Umbilical cord (tissue), 1 donor: ENCODE measurements at regions not wholly inside any gene's neighbourhood (a gene's known extent, or its start where the extent isn't known, plus 50 kb on each side); places are given as distances from the start of the nearest gene placed in this dataset.
"Not testable (repeated sequence)": the region's sequence is repeated elsewhere in the genome, so short reads cannot be mapped to it uniquely, and the experiment has no call there.

Source experiments
- DNase-seq: peaks from one replicate; pipeline ENCODE4 v3.0.0-alpha.2; 2015; ENCODE audit warnings: low spot score

DNA sequence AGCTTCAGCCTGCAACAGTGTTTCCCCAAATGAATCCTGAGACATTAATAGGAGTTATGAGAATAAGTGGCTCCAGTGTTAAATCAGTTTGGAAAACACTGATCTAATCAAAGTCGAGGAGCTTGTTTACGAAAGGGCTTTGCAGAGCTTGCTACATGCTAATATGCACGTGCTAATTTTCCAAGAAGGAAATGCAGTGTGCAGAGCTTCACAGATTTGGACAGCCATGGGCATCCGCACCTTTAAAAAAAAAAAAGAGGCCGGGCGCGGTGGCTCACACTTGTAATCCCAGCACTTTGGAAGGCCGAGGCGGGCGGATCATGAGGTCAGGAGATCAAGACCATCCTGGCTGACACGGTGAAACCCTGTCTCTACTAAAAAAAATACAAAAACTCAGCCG is 79.7 kb upstream of the LMO2 start:
- DNase-seq, result not testable (repeated sequence)

DNA sequence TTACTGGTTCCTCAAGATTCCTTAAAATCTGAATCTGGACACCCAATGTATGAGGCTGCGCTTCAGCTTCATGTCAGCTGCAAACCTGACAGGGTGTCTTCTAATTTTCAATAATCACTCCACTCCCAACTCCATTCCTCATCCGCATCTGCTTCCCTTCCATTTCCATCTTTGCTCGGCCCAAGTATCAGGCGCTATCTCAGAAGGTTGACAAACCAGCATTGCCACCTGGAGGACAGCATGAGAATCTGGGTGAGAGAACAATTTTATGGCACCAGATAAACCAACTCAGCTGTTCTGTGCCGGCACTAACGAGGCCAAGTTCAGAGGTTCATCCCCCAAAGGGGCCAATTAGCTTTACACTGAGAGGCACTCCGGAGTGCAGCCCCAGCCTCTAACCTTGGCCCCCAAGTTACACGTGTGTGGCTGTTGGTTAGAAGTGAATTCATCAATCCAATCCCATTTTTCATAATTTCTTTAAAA is 79.1 kb upstream of the LMO2 start:
- peak; percentile 75 for DNase-seq

DNA sequence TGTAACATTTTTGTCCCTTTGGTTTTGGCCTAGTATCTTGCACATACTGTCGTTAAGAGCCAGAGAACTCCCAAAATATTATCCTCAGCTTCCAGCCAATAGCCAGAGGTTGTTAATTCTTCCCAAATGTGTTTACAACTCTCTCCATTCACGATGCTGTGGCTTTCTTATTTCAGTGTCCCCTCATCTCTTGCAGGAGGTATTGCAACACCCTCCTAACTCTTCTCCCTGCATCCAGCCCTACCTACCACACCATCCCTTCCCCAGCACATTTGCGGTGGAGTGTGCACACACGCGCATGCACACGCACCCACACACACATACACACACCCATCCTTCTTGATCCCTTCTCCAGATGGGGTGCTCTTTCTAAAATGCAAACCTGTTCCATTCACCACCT is 75.6 kb upstream of the LMO2 start:
- no peak for DNase-seq

DNA sequence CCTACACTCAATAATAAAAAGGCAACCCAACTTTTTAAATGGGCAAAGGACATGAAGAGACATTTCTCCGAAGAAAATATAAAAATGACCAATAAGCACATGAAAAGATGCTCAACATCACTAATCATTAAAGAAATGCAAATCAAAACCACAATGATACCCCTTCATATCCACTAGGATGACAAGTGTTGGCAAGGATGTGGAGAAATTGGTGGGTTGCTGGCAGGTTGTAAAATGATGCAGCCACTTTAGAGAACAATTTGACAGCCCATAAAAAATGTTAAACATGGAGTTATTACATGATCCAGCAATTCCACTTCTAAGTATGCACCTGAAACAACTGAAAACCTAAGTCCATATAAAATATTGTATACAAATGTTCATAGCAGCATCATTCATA is 73.2 kb upstream of the LMO2 start:
- no peak for DNase-seq

DNA sequence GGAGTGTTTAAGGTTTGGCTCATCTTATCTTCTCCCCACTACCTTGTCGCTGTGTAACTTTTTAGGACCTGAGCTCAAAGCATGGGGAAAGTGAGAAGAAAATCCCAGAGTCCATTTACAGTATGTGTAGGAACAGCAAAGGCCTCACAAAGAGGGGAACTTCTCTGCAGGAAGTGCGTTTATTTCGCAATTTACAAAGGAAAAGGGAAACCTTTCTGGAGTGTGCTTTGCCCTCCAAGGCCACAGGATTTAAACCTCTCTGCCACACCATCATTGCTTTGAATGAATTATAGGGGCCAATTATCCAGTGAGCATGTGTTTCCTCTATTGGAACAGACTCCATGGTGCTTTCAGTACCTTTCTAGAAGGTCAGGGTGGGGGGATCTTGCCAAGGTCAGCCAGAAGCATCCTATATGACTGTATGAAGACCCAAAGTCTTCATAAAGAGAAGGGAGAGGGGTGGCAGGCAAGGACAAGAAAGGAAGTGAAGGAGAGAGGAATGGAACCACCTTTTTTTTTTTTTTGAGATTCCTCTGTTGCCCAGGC is 68.1 kb upstream of the LMO2 start:
- no peak for DNase-seq

DNA sequence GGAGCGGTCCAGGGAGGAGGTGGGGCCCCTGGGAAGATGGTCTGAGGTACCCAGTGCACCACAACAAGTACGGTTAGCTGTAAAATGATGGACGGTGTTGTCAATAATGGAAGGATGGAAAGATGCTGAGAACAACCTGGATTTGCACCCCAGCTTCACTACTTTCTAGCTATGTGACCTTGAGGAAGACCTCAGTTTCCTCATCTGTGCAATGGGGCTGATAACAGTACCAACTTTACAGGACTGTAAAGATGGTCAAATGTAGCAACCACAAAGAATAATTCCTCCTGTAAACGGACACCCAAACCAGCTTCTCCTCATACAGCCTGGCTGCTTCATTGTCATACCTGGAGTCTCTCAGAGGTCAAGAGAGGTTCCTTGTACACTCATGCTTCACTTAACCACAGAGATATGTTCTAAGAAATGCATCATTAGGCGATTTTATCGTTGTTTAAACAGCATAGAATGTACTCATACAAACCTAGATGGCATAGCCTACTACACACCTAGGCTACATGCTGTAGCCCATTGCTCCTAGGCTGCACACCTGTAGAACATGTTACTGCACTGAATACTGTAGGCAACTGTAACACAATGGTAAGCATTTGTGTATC is 65.5 kb upstream of the LMO2 start:
- DNase-seq, result no peak

DNA sequence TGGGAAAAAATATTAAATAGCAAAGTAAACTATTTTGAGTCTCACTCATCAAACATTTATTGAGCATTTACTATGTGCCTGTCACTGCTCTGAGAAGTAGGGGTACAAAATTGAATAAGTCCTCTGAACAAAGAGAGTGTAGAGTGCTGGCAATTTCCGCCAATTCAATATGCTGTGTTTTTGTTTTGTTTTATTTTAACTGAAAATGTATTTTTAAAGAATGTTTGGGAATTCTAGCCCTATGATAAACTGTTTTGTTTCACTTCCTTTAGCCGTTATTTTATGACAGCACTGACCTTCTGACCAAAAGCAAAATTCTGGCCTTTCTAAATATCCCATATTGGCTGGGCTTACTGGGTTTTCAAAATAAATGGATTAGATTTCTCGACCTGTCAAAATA is 64.7 kb upstream of the LMO2 start:
- no peak for DNase-seq

DNA sequence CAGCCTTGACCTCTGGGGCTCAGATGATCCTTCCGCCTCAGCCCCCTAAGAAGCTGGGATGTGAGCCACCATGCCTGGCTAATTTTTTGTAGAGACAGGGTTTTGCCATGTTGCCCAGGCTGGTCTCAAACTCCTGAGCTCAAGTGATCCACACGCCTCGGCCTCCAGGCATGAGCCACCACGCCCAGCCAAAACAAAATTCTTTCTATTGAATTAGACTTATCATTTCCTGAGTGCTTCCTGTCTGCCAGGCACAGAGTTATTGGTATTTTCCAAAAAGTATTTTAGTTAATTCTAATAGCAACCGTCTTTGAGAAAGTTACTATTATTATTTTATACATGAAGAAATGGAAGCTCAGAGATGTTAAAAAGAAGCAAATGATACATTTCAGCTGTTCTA is 61.4 kb upstream of the LMO2 start:
- DNase-seq, result no peak

DNA sequence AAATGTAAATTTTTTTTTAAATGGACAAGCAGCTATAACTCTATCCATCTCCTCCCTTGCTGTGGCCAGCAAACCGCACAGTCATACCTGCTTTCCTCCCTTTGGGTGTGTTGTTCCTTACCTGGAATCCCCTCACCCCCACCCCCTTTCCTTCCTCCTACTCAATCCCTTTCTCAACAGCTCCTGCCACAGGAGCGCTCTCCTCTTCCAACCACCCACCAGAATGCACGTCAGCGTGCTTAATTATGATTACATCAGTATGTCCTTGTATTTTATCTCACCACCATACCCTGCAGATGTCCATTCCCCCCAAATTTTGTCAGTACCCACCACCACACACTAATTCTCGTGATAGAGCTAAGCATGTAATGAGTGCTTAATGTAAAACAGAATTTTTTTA is 60.9 kb upstream of the LMO2 start:
- DNase-seq, result no peak

DNA sequence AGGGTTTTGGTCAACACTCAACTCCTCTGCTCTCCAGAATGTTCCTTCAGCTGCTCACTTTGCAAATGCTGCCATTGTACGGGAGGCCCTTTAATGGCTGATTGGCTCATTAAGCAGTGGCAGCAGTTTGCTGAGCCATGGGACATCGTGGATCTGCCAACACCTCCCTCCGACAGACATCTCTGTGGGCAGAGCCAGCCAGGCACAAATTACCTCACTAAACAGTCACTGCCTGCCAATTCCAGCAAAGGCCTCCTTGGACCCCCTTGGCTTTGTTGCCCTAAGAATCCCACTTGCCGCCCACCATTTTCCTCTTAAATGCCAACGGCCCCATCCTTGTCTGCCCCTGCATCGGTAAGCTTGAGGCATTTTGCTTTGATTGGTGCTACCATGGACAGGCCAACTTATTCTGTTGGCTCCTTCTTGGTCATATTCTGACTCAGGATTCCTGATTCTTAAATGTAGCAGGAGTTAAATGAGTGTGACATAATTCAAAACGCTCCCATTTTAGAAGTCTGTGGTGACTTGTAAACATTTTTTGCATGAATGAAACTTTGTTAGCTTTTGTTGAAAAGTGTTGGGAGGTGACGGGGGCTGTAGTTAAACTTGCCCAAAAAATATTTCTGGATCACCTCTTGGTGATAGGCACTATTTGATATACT is 57.5 kb upstream of the LMO2 start:
- DNase-seq, result no peak

DNA sequence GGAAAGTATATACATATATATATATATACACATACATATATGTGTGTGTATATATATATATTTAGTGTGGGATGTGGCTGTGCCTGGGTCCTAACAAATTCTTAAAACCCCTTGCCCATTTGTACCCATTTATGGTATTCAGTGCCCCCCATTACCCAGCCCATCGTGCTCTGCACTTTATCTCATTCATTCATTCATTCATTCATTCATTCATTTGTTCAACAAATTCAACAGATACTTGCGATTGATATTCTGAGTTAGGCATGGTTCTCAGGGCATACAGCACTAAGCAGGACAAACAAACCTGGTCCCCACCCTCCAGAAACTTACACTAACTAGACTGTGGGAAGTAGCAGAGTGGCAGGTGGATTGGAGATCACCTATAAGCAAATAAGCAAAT is 56.6 kb upstream of the LMO2 start:
- no peak for DNase-seq

DNA sequence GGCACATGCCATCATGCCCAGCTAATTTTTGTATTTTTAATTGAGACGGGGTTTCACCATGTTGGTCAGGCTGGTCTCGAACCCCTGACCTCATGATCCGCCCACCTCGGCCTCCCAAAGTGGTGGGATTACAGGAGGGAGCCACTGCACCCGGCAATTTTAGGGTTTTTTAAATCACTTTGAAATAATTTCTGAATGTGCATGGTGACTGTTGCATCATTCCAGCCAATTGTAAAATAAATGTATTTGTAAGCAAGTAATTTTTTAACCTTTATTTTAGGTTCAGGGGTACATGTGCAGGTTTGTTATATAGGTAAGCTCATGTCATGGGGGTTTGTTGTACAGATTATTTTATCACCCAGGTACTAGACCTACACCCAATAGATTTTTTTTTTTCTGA is 56.0 kb upstream of the LMO2 start:
- DNase-seq, result not testable (repeated sequence)

DNA sequence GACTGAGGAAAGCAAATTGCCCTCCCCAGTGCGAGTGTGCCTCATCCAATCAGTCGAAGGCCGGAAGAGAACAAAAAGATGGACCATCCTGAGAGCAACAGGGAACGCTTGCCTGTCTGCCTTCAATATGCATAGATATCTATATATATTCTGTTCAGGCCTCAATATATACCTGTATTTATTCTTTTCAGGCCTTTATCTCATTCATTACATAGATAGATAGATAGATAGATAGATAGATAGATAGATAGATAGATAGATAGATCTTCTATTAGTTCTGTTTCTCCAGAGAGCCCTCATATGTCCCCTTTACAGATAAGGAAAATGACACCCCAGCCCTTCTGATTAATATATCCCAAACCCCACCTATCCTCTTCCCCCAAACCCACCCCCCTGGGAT is 55.1 kb upstream of the LMO2 start:
- DNase-seq, result no peak

DNA sequence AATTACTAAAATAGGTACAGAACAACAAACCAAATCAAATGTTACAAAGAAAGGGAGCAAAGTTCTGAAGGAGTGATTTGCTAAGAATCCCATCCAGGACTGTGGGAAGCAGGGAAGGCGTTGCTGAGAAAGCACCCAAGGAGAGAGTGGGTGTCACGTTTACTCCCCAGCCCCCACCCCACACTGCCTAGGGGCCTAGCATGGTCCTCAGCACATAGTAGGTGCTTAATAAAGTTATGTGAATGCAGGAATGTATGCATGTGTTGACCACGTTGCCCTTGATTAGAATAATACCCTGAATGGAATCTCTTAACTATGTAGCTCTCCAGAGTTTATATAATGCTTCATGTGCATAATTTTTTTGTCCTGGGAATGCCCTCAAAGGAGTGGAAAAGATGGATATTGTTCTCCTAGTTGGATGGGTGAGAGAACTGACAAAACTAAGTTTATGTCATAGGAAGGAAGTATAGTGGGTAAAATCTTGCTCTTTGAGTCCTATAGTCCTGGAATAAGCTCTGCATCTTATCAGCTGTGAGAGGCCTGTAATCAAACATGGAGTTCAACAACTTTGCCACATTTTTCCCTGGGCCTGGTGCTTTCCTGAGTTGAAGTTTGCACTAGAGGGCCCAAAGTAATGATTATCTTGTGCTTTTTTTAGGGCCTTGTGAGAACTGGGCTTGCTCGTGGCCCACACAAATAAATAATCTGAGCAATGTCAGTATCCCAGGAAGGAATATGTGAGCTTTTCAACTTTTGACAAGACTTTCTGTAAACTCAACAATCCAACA is 53.8 kb upstream of the LMO2 start:
- no peak for DNase-seq

DNA sequence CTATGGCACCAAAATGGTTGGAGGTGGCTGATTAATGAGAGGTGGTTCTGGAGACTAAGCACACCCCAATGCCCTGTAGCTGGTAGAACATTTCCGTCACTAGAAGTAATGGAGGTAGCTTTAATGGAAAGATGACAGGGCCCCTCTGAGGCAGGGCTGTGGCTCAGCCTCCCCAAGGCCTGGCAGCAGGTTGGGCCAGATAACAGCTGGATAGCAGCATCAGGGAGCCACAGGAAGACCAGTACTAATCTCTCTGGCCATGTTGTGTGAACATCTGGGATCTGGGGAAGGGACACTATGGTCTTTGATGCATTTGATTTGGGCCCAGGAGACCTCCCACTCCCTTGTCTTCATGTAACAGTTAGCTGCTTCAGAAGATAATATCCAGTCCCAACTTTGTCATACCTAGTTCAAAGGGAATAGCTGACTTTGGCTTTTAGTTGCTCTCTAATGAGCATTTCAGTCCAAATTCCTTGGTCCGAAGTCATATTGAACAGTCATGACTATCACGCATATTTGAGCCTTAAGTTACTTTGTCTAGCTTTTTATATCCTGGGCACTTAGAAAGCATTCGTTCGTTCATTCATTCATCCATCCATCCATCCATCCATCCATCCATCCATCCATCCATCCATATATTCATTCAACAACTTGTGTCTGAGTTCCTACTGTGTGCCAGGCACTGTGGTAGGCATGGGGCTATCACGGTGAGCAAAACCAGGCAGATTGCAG is 53.0 kb upstream of the LMO2 start:
- DNase-seq, result no peak

DNA sequence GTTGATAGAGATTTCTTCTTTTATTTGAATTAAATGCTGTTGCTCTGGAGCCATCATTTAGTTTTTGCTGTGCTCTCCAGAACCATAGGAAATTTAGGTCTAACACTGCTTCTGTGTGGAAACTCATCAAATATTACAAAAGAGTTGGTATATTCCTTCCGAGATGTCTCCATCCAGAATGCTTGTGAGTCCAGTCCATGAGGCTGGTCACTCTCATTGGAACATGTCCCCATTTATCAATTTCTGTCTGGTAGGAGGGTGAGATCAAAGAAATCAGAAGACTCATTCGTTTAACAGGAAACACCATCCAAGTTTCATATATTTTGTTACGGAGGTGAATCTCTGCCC is 52.4 kb upstream of the LMO2 start:
- no peak for DNase-seq

DNA sequence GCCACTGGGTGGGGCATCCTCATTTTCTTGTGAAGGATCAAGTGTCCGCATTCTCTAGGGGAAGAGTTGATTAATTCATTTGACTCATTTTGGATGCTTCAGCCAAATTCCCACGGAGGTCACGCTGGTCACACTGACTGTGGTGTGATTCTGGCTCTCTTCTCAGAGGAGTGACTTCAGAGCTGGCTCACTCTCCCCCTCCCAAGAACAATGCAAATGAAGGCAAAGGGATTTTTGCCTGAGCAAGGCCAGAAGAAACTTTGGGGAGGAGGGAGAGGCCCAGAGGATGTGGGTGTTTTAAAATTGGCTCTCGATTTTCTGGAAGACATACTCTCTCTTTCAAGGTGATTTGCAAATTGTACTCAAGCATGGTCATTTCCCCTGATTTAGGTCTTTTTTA is 51.1 kb upstream of the LMO2 start:
- DNase-seq, result no peak

DNA sequence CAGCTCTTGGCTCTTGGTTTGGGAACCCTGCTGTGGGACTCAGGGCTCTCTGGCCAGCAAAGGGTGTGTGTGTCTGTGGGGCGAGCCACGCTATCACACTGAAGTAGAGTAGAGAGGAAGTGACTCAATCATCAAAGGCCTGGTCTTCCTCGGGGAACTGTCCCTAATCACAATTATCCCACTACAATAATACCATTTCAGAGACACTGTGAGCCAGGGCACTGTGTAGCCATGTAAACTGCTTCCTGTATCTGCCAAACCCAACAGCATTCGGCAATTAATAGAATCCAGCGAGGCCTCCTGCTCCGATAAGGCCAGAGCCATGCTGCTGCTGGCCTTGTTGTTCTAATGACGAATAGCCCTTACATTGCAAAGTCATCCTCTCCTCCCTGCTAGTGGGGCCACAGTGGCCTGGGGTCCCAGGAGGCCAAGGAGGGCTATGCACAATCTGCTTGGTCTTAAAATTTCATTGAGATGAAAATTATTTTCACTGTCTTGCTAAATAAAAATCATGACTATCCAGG is 49.8 kb upstream of the LMO2 start:
- DNase-seq, result no peak
